Mammary epithelial cell (primary cell): ENCODE measurements at regions not wholly inside any gene's neighbourhood (a gene's known extent, or its start where the extent isn't known, plus 50 kb on each side); places are given as distances from the start of the nearest gene placed in this dataset.

ENCODE experiments used
- EZH2 ChIP-seq: IDR thresholded peaks from 2 replicates; pipeline ENCODE4 v1.6.1; 2012; ENCODE audit warnings: low read length, inconsistent platforms, borderline replicate concordance
- TF ChIP-seq, protein P1 (sequence below), 2 donors: IDR thresholded peaks in 1 of 2; conservative IDR thresholded peaks in 1 of 2; 2 replicates each; pipeline ENCODE4 v1.5.1; 2011 to 2012; ENCODE audit warnings: inconsistent platforms in 2 of 2, low read length in 2 of 2, mild to moderate bottlenecking in 2 of 2, control low read depth in 1 of 2, low read depth in 1 of 2; ENCODE audit not compliant: insufficient read depth in 1 of 2; ENCODE audit errors: extremely low read depth in 1 of 2

DNA sequence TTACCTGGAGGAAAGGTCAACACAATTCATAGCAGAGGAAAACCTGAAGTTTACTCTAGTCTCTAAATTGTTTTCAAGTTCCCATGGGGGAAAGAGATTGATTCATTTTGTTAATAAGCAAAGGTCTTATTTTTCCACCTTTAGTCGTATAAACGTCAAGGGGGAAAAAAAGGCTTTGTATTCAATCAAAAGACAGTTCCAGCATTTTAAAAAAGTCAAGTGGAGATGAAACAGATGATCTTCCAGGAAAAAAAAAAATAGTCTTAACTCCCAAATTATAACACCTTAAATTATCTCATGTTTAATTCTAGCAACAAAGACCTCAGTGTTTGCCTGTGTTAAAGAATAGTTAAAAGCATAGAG, 140.5 kb downstream of the TOMM20 start:
- TF ChIP-seq, protein P1, sequence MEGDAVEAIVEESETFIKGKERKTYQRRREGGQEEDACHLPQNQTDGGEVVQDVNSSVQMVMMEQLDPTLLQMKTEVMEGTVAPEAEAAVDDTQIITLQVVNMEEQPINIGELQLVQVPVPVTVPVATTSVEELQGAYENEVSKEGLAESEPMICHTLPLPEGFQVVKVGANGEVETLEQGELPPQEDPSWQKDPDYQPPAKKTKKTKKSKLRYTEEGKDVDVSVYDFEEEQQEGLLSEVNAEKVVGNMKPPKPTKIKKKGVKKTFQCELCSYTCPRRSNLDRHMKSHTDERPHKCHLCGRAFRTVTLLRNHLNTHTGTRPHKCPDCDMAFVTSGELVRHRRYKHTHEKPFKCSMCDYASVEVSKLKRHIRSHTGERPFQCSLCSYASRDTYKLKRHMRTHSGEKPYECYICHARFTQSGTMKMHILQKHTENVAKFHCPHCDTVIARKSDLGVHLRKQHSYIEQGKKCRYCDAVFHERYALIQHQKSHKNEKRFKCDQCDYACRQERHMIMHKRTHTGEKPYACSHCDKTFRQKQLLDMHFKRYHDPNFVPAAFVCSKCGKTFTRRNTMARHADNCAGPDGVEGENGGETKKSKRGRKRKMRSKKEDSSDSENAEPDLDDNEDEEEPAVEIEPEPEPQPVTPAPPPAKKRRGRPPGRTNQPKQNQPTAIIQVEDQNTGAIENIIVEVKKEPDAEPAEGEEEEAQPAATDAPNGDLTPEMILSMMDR (conservative IDR thresholded peaks at IDR 0.05 in 1 of 2, IDR thresholded peaks at IDR 0.05 in 1 of 2; ENCODE audit: extremely low read depth in 1 of 2, insufficient read depth in 1 of 2, low read depth in 1 of 2, low read length in 2 of 2), result no peak
- TF ChIP-seq EZH2, result no peak
